C4-2B (cell line): ENCODE measurements at regions not wholly inside any gene's neighbourhood (a gene's known extent, or its start where the extent isn't known, plus 50 kb on each side); places are given as distances from the start of the nearest gene placed in this dataset.

Experiments used
- H3K27ac ChIP-seq: fragments of 450-650 bp; 2 replicates; pipeline ENCODE4 v1.5.1; 2017
- CTCF ChIP-seq: fragments of 450-650 bp; conservative IDR thresholded peaks from 2 replicates; pipeline ENCODE4 v1.5.1; 2017; ENCODE audit warnings: mild to moderate bottlenecking
- ZFX ChIP-seq: fragments of 450-650 bp; IDR thresholded peaks from 2 replicates; pipeline ENCODE4 v1.6.1; 2017

GRCh38 chr9:117932585-117932984 is 228.4 kb downstream of the TLR4 start:
- TF ChIP-seq ZFX (no peak), CTCF (no peak)
- H3K27ac ChIP-seq = no peak overlapping the region

DNA sequence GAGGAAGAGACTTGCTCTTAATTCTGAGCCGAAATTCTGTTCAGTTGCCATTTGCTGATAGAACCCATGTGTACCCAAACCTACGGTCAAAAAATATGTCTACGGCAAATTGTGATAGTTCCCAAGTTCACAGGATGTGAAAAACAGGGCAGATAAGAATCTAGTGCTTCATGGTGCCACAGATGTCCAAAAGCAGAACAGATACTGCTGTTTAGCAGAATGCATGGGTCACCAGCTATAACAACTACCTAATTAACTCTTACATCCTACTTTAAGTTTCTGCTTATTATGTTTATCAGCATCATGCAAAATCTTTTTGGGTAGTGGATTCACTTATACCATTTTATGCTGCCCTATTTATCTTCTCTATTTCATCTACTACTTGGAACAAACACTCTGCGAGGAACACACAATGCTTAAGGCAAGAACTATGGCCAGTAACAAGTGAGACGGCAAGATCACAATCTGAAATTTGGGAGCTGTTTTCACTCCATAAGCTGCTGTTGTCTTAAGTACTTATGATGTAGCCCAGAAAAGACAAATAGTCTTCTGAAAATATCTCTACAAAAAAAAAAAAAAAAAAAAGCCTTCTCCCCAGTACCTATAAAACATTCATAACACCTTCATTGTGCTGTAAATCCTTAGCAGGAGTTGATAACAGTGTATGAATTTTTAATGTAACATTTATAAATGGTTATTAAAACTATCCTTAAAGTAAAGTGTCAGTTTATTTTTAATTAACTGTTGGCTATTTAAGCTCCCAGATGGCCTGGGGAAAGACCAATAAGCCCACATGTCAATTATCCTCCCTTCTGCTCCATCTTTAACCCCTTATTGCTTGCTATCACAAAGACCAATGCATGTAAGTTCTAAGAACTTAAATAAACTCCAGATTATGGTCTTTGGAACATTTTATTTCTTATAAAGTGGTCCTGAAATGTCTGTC is 232.3 kb downstream of the TLR4 start:
- TF ChIP-seq ZFX (no peak), CTCF (no peak)
- H3K27ac ChIP-seq = no peak overlapping the region

GRCh38 chr9:117938086-117938485 is 233.9 kb downstream of the TLR4 start:
- H3K27ac ChIP-seq = no peak overlapping the region
- no peak for TF ChIP-seq CTCF
- no peak for TF ChIP-seq ZFX

DNA sequence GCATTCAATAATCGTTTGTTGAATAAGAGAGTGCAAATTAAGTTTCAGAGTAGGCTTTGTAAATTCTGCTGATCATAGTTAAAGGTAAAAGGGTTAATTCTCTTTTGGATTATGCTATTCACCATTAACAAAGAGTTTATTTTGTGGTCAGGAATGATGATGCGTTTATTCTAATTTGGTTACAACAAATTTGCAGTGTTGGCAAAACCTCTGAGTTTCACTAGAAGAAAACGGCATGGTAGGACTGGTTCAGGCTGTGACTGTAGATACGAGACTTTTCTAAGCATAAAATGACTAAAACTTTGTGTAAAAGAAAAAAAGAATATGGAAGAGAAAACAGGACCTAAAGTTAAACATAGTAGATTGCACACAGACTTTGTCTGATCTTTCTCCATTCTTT is 234.7 kb downstream of the TLR4 start:
- TF ChIP-seq ZFX = no peak
- TF ChIP-seq CTCF = no peak
- no peak overlapping the region for H3K27ac ChIP-seq

- H3K27ac ChIP-seq = peak overlapping the region; percentile 43; the same call in 1 of the 2 replicates
Observed at GRCh38 chr9:117944750-117945149, 240.5 kb downstream of the TLR4 start.

DNA sequence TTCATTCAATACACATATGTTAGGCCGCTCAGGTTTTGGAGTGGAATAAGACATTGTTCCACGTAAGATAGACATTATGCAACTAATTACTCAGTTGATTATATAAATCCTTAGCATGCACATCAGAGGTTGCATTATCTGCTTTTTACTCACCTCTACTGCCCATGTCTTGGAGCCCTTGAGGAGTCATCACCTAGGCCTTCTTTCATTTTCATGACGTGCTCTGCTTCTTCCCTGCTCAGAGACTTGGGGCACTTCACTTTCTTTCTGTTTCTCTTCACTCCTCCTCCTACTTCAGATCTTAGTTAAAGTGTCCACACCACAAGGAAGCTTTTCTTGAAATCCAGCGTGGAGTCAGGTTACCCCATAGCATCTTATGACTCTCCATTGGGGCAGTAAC is 241.1 kb downstream of the TLR4 start:
- peak overlapping the region; percentile 57; the same call in 1 of the 2 replicates for H3K27ac ChIP-seq
- TF ChIP-seq ZFX = no peak
- TF ChIP-seq CTCF = no peak

DNA sequence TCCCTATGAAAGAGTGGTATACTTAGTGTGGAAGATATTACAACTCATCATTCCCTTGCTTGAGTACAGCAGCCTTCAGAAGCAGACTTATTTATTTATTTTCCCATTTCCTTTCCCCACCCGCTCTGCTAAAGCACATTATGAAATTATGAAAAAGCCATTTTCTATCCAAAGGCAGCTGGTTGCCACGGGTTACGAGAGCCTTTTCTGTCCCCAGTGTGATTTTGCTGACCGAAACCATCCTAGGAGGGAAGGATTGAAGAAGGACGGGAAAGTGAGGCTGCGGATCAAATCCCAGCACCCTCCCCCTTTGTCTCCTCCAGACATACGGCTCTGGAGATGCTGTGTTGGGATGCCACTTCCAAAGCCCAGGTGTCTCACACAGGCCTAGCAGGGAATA is 246.9 kb downstream of the TLR4 start:
- no peak for TF ChIP-seq ZFX
- TF ChIP-seq CTCF = no peak
- H3K27ac ChIP-seq = no peak overlapping the region

- TF ChIP-seq CTCF (no peak), ZFX (no peak)
- no peak overlapping the region for H3K27ac ChIP-seq
Observed at GRCh38 chr9:117952581-117952980, 248.4 kb downstream of the TLR4 start.
